Memory B cell (primary cell): ENCODE measurements at regions not wholly inside any gene's neighbourhood (a gene's known extent, or its start where the extent isn't known, plus 50 kb on each side); places are given as distances from the start of the nearest gene placed in this dataset.
"Not testable (repeated sequence)": the region's sequence is repeated elsewhere in the genome, so short reads cannot be mapped to it uniquely, and the experiment has no call there.

ENCODE experiments used
- ATAC-seq: fragments of 150-1000 bp; cut with Tn5 transposase; 2 replicates; pipeline ENCODE4 v1.10.0; 2021; ENCODE audit warnings: low read depth, mild to moderate bottlenecking, moderate library complexity
- DNase-seq, 2 donors: peaks; one replicate each; pipeline ENCODE4 v3.0.0; 2022; ENCODE audit warnings: low spot score in 2 of 2
- H3K27ac Mint-ChIP-seq: one replicate; pipeline ENCODE4 v1.8.0; 2022; ENCODE audit warnings: mild to moderate bottlenecking, moderate library complexity, mixed read lengths
- H3K27me3 Mint-ChIP-seq: one replicate; pipeline ENCODE4 v1.8.0; 2022; ENCODE audit warnings: mixed read lengths
- H3K36me3 Mint-ChIP-seq: one replicate; pipeline ENCODE4 v1.8.0; 2022; ENCODE audit warnings: mild to moderate bottlenecking, mixed read lengths
- H3K4me1 Mint-ChIP-seq: one replicate; pipeline ENCODE4 v1.8.0; 2022; ENCODE audit warnings: mixed read lengths
- H3K4me3 Mint-ChIP-seq: one replicate; pipeline ENCODE4 v1.8.0; 2022; ENCODE audit warnings: mild to moderate bottlenecking, moderate library complexity, mixed read lengths
- H3K9me3 Mint-ChIP-seq: one replicate; pipeline ENCODE4 v1.8.0; 2022; ENCODE audit warnings: mixed read lengths

DNA sequence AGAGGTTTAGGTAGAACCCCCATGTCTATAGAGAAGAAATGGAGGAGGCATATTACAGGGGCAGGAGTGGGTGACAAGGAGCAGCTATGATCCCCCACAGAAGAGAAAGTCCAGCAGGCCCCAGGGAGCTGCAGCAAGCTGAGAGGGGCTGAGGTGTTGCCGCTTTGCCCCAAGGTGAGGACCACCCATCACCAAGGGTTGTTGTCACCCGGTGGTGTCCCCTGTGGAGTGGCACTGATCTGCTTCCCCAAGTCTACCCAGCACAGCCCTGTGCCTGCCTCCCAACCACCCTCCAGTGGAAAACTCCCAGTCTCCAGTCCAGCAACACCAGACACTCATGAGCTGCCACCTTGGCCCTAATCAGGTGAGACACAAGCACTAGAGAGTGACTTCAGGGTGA, 149.3 kb upstream of the NOCT start:
- no peak overlapping the region for H3K27ac Mint-ChIP-seq
- H3K27me3 Mint-ChIP-seq, result peaks cover 5% of the 10 kb centered on the region

DNA sequence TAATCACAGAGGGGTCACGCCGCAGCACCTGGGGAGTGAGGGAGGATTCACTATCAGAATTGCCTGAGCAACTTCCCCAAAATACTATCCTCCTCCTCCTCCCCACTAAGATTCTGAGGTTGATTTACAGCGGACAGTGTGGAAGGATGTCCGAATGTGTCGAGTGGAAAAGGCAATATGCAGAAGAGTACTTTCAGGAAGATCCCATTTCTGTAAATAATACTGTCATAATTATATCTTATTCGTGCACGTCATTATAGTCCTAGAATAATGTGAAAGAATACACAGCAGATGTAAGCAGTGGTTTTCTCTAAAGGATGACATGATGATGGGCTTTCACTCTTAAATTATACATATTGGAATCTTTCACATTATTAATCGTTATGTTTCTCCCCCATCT, 149.8 kb upstream of the NOCT start:
- H3K4me1 Mint-ChIP-seq, result no peaks in the 10 kb centered on the region
- H3K27ac Mint-ChIP-seq, result no peak overlapping the region
- H3K27me3 Mint-ChIP-seq, result peaks cover 3% of the 10 kb centered on the region
- DNase-seq, result no peak
- ATAC-seq, result no peak
- no peaks in the 10 kb centered on the region for H3K36me3 Mint-ChIP-seq
- no peak overlapping the region for H3K4me3 Mint-ChIP-seq
- H3K9me3 Mint-ChIP-seq, result no peaks in the 10 kb centered on the region

More for the DNA sequence above, 149.3 kb upstream of the NOCT start:
- Mint-ChIP-seq H3K36me3 (no peaks in the 10 kb centered on the region), H3K4me3 (no peak overlapping the region), H3K9me3 (no peaks in the 10 kb centered on the region), H3K4me1 (no peaks in the 10 kb centered on the region)
- ATAC-seq (no peak), DNase-seq (no peak)

DNA sequence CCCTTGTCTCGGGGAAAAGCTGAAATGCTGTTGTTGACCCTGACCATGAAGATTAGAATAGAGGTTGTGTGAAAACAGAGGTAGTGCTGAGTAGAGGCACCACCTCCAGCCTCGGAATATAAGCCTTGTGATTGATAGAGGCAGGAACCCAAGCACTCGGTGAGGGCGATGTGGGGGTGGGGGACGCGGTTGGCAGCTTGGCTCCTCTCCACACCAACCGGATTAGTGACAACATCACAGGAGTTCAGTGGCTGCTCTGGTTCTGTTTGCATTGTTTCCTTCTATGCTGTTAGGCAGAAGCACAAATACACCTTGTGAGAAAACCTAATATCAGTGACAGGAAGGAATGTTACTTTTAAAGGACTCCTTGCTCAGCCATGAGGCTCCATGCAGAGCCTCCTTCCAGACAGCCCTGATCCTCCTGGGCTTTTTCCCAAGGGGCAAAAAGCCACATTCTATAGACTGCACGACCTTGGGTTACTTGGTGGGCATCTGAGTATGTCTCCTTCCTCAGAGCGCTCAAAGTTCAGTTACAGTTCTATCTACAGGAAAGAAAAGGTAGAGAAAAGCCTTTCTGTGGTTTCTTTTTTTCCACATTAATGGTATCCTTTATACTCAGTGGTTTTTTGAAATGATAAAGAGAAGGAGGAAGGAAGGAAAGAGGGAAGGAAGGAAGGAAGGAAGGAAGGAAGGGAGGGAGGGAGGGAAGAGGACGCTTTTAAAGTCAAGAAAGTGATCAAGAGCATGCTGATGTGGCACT, 150.4 kb upstream of the NOCT start:
- Mint-ChIP-seq H3K4me3 (no peak overlapping the region), H3K36me3 (no peaks in the 10 kb centered on the region), H3K4me1 (no peaks in the 10 kb centered on the region), H3K27ac (no peak overlapping the region), H3K9me3 (no peaks in the 10 kb centered on the region), H3K27me3 (peaks cover 3% of the 10 kb centered on the region)
- ATAC-seq, result no peak
- DNase-seq, result no peak

DNA sequence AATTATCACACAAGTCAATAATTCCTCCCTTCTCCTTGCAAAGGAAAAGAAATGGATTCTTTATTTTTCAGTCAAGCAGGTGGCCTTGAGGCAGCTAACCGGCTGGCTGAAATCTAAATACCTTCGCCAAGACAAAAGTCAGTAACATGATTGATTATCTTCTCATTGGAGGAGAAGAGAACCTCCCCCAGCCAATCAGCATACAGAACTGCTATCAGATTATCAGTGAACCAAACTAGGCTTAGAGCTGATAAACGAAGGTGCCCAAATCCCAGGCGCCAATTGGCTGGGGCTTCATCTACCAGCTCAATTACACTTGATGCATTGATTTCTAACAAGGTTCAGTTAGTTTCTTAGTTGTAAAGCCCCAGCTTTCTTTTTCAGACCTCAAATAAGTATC, 152.4 kb upstream of the NOCT start:
- no peaks in the 10 kb centered on the region for H3K4me1 Mint-ChIP-seq
- ATAC-seq (no peak), DNase-seq (no peak)
- no peak overlapping the region for H3K27ac Mint-ChIP-seq
- no peaks in the 10 kb centered on the region for H3K36me3 Mint-ChIP-seq
- no peak overlapping the region for H3K4me3 Mint-ChIP-seq
- H3K27me3 Mint-ChIP-seq, result peaks cover 3% of the 10 kb centered on the region
- no peaks in the 10 kb centered on the region for H3K9me3 Mint-ChIP-seq

DNA sequence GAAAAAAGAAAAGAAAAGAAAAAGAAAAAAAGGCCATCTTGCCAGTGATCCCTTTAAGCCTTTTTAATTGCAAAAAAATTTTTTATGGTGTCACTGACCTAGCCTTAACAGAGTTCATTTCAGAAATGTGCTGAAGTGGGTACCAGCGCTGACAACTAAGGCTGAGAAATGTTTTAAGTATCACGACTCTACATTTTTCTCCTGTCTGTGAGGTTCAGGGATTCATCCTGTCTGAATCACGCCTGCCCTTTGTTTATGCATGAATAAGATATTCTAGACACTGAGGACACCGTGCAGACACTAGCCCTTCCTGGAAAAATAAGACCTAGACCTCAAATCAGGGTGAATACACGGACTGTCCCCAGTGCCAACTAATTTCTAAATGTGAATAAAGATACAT, 154.4 kb upstream of the NOCT start:
- H3K4me3 Mint-ChIP-seq, result no peak overlapping the region
- H3K27me3 Mint-ChIP-seq, result peaks cover 3% of the 10 kb centered on the region
- no peaks in the 10 kb centered on the region for H3K36me3 Mint-ChIP-seq
- no peaks in the 10 kb centered on the region for H3K4me1 Mint-ChIP-seq
- ATAC-seq (no peak), DNase-seq (no peak)
- no peaks in the 10 kb centered on the region for H3K9me3 Mint-ChIP-seq
- H3K27ac Mint-ChIP-seq, result no peak overlapping the region

DNA sequence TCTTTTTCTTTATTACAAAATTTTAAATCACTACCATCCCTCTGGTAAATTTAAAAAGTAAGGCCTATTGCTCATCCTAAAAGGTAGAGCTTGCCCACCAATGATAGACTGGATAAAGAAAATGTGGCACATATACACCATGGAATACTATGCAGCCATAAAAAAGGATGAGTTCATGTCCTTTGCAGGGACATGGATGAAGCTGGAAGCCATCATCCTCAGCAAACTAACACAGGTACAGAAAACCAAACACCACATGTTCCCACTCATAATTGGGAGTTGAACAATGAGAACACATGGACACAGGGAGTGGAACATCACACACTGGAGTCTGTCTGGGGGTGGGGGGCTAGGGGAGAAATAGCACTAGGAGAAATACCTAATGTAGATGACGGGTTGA, 155.2 kb upstream of the NOCT start:
- not testable (repeated sequence) for DNase-seq, H3K4me3 Mint-ChIP-seq, H3K9me3 Mint-ChIP-seq, ATAC-seq, H3K27ac Mint-ChIP-seq, H3K4me1 Mint-ChIP-seq, H3K36me3 Mint-ChIP-seq, H3K27me3 Mint-ChIP-seq

DNA sequence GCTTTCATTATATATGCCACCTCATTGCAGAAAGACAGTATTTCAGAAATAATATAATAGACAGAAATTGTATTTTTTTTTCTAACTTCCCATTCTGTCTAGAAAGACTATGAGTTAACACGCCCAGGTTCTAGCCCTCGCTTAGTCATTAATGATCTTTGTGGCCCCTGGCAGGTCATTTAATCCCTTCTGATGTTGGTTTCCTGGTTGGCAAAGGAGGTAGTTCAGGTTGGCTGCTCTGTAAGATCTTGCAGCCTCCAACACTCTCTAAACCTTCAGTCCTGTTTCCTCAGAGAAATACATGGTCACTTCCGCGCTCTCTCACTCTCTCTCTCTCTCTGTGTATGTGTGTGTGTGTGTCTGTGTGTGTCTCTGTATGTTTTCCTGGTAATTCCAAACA, 156.3 kb upstream of the NOCT start:
- no peak for ATAC-seq
- Mint-ChIP-seq H3K4me1 (no peaks in the 10 kb centered on the region), H3K4me3 (no peak overlapping the region), H3K9me3 (no peaks in the 10 kb centered on the region), H3K27ac (no peak overlapping the region), H3K27me3 (peaks cover 8% of the 10 kb centered on the region), H3K36me3 (no peaks in the 10 kb centered on the region)
- DNase-seq, result no peak

DNA sequence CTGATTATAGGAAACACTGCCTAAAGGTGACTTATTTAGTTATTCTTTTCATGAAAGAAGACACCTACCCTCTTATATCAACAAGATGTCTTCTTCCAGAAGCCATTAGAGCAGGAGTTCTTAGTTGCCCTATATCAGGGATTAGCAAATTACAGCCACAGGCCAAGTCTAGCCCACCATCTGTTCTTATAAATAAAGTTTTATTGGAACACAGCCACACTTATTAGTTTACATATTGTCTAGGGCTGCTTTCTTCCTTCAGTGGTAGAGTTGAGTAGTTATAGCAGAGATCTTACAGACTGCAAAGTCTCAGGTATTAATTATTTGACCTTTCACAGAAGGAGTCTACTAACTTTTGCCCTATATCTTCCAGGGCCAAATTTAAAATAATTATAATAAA, 157.2 kb upstream of the NOCT start:
- Mint-ChIP-seq H3K36me3 (no peaks in the 10 kb centered on the region), H3K4me3 (no peak overlapping the region), H3K27me3 (peaks cover 8% of the 10 kb centered on the region), H3K4me1 (no peaks in the 10 kb centered on the region), H3K27ac (no peak overlapping the region), H3K9me3 (no peaks in the 10 kb centered on the region)
- ATAC-seq (no peak), DNase-seq (no peak)

DNA sequence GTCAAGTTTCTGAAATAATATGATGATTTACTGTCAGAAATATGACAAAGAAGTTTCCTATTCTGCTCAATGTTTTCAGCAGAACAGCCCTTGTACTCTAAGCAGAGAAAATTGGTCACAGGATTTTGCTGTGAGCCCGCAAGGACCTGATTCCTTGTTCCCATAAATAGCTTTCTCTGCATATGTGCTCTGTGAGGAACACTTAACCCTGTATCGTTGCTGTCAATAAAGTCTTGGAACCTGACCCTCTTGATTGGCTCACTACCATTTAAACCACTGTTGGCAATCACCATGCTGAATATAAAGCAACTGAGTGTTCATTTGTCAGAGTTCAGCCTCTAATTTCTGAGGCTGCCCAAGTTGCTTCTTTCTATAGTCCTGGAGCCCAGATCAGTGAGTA, 158.2 kb upstream of the NOCT start:
- no peaks in the 10 kb centered on the region for H3K36me3 Mint-ChIP-seq
- no peaks in the 10 kb centered on the region for H3K4me1 Mint-ChIP-seq
- no peak overlapping the region for H3K27ac Mint-ChIP-seq
- ATAC-seq (no peak), DNase-seq (no peak)
- H3K4me3 Mint-ChIP-seq, result no peak overlapping the region
- peaks cover 10% of the 10 kb centered on the region for H3K27me3 Mint-ChIP-seq
- H3K9me3 Mint-ChIP-seq, result no peaks in the 10 kb centered on the region

DNA sequence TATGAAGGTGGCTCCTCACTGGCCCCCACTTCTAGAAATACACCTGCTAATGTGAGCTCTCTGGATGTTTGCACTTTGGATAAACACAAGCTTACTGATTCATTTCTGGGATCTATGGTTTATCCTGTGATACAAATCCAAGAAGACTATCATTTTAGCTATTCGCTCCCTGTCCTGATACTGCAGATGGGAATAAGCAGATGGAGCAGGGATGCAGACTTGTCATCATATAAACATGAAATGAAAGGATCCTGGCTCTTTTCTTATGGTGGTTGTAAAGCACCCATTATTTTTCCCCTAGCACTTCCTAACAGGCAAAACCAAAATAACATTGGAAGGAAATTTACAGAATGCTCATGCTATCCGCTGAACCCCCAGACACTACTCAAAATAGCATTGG, 162.9 kb upstream of the NOCT start:
- H3K4me3 Mint-ChIP-seq, result no peak overlapping the region
- peaks cover 5% of the 10 kb centered on the region for H3K4me1 Mint-ChIP-seq
- H3K27me3 Mint-ChIP-seq, result peaks cover 10% of the 10 kb centered on the region
- H3K36me3 Mint-ChIP-seq, result no peaks in the 10 kb centered on the region
- no peak overlapping the region for H3K27ac Mint-ChIP-seq
- ATAC-seq (no peak), DNase-seq (no peak)
- no peaks in the 10 kb centered on the region for H3K9me3 Mint-ChIP-seq

DNA sequence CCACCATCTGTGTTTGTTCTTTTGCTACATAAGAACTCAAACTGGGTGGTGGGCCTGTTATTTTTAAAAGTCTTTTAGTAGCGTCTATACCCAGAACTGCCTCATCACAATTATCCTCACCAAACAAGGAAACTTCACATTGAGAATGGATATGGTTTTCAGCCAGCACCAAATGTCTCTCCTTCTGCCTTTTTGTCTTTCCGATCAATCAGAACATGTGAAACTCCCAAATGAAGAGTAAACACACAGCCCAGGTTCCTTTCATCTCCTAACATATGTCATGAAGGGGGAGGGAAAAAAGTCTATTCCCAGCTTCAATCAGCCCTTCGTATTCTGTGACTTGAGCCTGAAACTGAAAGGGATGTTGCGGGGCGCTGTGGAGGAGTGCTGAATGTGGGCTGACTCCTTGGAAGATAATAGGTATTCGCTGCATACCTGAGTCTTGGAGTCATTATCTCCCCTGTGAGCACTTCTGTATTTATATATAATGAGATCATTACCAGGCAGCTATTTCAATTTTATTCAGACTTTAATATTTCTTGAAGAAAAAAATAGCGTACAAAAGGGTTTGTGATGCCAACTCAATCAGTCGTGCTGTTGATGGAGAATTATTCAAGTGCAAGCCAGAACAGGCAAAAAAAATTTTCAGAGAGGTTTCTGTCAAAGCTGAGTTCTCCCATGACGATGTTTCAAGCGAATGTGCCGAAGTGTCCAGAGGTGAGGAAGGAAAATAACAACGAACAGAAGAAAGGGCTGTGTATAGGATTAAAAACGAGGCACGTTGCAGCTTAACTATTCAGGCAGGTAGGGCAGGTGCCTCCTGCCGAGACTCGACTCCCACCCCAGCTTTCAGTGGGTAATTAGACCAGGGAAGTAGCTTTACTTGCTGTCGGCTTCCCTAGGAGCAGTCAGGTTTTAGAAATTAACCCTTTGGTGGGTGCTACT, 163.9 kb upstream of the NOCT start:
- DNase-seq (no peak), ATAC-seq (no peak)
- peaks cover 12% of the 10 kb centered on the region for H3K27me3 Mint-ChIP-seq
- H3K4me3 Mint-ChIP-seq, result no peak overlapping the region
- no peak overlapping the region for H3K27ac Mint-ChIP-seq
- peaks cover 5% of the 10 kb centered on the region for H3K4me1 Mint-ChIP-seq
- no peaks in the 10 kb centered on the region for H3K36me3 Mint-ChIP-seq
- no peaks in the 10 kb centered on the region for H3K9me3 Mint-ChIP-seq

DNA sequence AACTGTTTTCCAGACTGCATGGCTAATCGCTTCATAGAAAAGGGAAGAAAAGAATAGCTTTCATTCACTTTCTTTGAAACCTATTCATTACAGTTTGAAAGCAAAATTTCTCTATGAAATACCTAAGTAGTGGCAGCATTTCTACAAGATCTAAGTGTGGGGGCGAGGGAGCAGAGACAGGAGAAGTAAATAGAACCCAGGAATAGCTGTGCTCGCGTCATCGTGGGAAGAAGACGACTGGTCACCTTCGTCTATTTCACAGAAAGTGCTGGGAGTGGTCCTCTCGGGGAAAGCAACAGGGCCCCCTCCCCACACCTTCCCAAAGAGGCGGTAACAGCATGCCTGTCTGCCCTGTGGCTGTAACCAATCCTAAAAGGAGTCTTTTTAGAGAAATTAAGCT, 169.9 kb upstream of the NOCT start:
- H3K4me3 Mint-ChIP-seq, result no peak overlapping the region
- no peaks in the 10 kb centered on the region for H3K9me3 Mint-ChIP-seq
- no peaks in the 10 kb centered on the region for H3K4me1 Mint-ChIP-seq
- H3K27ac Mint-ChIP-seq, result no peak overlapping the region
- DNase-seq, result no peak
- no peak for ATAC-seq
- peaks cover 7% of the 10 kb centered on the region for H3K27me3 Mint-ChIP-seq
- no peaks in the 10 kb centered on the region for H3K36me3 Mint-ChIP-seq

DNA sequence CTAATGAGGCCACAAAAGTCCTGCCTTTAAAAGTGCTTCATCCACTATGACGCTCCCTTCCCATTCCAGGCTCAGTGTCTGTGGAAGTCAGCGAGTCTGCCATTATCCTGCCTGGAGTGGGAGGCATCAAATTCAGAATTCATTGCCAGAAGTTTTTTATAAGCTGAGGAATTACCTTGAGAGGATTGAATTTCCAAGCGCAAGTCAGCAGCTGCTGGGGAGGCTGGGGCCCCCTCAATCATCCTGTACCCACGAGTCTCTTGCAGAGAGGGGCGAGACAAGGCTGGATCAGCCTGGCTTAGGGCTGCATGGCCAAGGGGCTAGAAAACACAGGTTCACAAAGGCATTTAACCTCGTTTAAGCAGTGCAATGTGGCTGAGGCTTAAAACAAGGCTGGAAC, 170.5 kb upstream of the NOCT start:
- Mint-ChIP-seq H3K36me3 (no peaks in the 10 kb centered on the region), H3K27me3 (peaks cover 7% of the 10 kb centered on the region), H3K4me3 (no peak overlapping the region), H3K27ac (no peak overlapping the region), H3K9me3 (no peaks in the 10 kb centered on the region), H3K4me1 (no peaks in the 10 kb centered on the region)
- ATAC-seq, result no peak
- DNase-seq, result no peak

DNA sequence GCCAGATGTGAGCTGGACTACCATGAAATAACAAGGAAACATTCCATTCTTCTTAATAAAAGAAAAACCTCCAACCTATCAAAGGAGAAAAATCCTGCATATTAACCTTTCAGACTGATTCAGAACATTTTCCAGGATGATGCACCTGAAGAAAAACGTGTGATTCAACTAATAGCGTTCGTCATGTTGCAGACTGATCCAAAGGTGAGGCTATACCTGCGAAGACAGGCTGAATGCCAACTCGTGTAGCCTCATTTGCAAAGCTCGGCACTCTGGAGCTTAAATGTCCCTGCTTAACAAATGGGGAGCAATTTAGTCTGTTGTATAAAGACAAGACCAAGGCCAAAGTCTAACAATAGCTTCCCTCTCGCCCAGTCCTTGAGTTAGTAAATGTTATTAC, 172.0 kb upstream of the NOCT start:
- ATAC-seq (no peak), DNase-seq (no peak)
- H3K9me3 Mint-ChIP-seq, result no peaks in the 10 kb centered on the region
- no peak overlapping the region for H3K27ac Mint-ChIP-seq
- no peaks in the 10 kb centered on the region for H3K4me1 Mint-ChIP-seq
- no peak overlapping the region for H3K4me3 Mint-ChIP-seq
- no peaks in the 10 kb centered on the region for H3K36me3 Mint-ChIP-seq
- peaks cover 7% of the 10 kb centered on the region for H3K27me3 Mint-ChIP-seq
